WTC11 (cell line): ENCODE measurements at regions not wholly inside any gene's neighbourhood (a gene's known extent, or its start where the extent isn't known, plus 50 kb on each side); places are given as distances from the start of the nearest gene placed in this dataset.

Experiments
- ATAC-seq: fragments of 200-7000 bp; cut with Tn5 transposase; 2 replicates; pipeline ENCODE4 v1.10.0; 2021; ENCODE audit warnings: mild to moderate bottlenecking, moderate library complexity
- CTCF ChIA-PET: fragments of 300-600 bp; sonication (Branson Sonifier 250); formaldehyde crosslinking; loops from one replicate; lab custom pipeline; 2021; ENCODE audit warnings: antibody characterized with exemption; lab: Charles Lee
- POLR2A ChIA-PET: fragments of 350-600 bp; sonication (Branson Sonifier 250); formaldehyde crosslinking; loops from one replicate; lab custom pipeline; 2021; ENCODE audit warnings: antibody characterized with exemption; lab: Charles Lee
- DNase-seq: peaks from one replicate; pipeline ENCODE4 v3.0.0; 2021; ENCODE audit warnings: low spot score
- H3K27ac Mint-ChIP-seq: 2 replicates; pipeline ENCODE4 v1.8.0; 2021; ENCODE audit warnings: mixed read lengths
- H3K27me3 Mint-ChIP-seq: 2 replicates; pipeline ENCODE4 v1.8.0; 2021; ENCODE audit warnings: low read depth, mild to moderate bottlenecking, moderate library complexity, mixed read lengths
- H3K36me3 Mint-ChIP-seq: 2 replicates; pipeline ENCODE4 v1.8.0; 2021; ENCODE audit warnings: mixed read lengths
- H3K4me1 Mint-ChIP-seq: 2 replicates; pipeline ENCODE4 v1.8.0; 2022; ENCODE audit warnings: mixed read lengths
- H3K4me3 Mint-ChIP-seq: 2 replicates; pipeline ENCODE4 v1.8.0; 2021; ENCODE audit warnings: mild to moderate bottlenecking, moderate library complexity, mixed read lengths
- H3K9me3 Mint-ChIP-seq: 2 replicates; pipeline ENCODE4 v1.8.0; 2021; ENCODE audit warnings: mixed read lengths
- CBFB ChIP-seq: sonication (generic); formaldehyde crosslinking; IDR thresholded peaks from 2 replicates; pipeline ENCODE4 v1.8.1; 2022; ENCODE audit warnings: mild to moderate bottlenecking, low read depth, missing genetic modification reagents
- ELF4 ChIP-seq: sonication (generic); formaldehyde crosslinking; IDR thresholded peaks from 2 replicates; pipeline ENCODE4 v1.8.1; 2022; ENCODE audit warnings: low read depth, mild to moderate bottlenecking, moderate library complexity, missing genetic modification reagents
- EMX1 ChIP-seq: fragments of 250-450 bp; sonication (Bioruptor Pico); IDR thresholded peaks from 2 replicates; pipeline ENCODE4 v1.8.0; 2021; ENCODE audit warnings: mild to moderate bottlenecking
- FOXJ3 ChIP-seq: sonication (generic); formaldehyde crosslinking; IDR thresholded peaks from 2 replicates; pipeline ENCODE4 v1.9.0; 2021; ENCODE audit warnings: missing genetic modification reagents, mild to moderate bottlenecking, borderline replicate concordance
- ZNF138 ChIP-seq: sonication (generic); formaldehyde crosslinking; conservative IDR thresholded peaks from 2 replicates; pipeline ENCODE4 v1.8.1; 2022; ENCODE audit warnings: mild to moderate bottlenecking, moderate library complexity, missing genetic modification reagents
- ZNF263 ChIP-seq: sonication (generic); formaldehyde crosslinking; IDR thresholded peaks from 2 replicates; pipeline ENCODE4 v1.8.1; 2022; ENCODE audit warnings: low read depth, mild to moderate bottlenecking, moderate library complexity, missing genetic modification reagents
- TF ChIP-seq, protein P1 (sequence below): fragments of 200-600 bp; IDR thresholded peaks from 2 replicates; pipeline ENCODE4 v1.8.0; 2022; ENCODE audit warnings: antibody characterized with exemption
- TF ChIP-seq, protein P2 (sequence below): fragments of 250-450 bp; sonication (Bioruptor Pico); IDR thresholded peaks from 2 replicates; pipeline ENCODE4 v2.1.2; 2022; ENCODE audit warnings: mild to moderate bottlenecking, moderate library complexity
- TF ChIP-seq, protein P3 (sequence below): fragments of 250-450 bp; sonication (Bioruptor Pico); IDR thresholded peaks from 2 replicates; pipeline ENCODE4 v1.9.0; 2021; ENCODE audit warnings: mild to moderate bottlenecking, borderline replicate concordance
- TF ChIP-seq, protein P4 (sequence below): sonication (generic); formaldehyde crosslinking; IDR thresholded peaks from 2 replicates; pipeline ENCODE4 v1.8.0; 2023; ENCODE audit warnings: missing genetic modification reagents, mild to moderate bottlenecking, borderline replicate concordance
- TF ChIP-seq, protein P5 (sequence below): sonication (generic); formaldehyde crosslinking; IDR thresholded peaks from 2 replicates; pipeline ENCODE4 v1.8.0; 2022; ENCODE audit warnings: mild to moderate bottlenecking, missing genetic modification reagents
- TF ChIP-seq, protein P6 (sequence below): sonication (generic); formaldehyde crosslinking; IDR thresholded peaks from 2 replicates; pipeline ENCODE4 v1.8.0; 2022; ENCODE audit warnings: mild to moderate bottlenecking, missing genetic modification reagents
- TF ChIP-seq, protein P7 (sequence below): sonication (generic); formaldehyde crosslinking; IDR thresholded peaks from 2 replicates; pipeline ENCODE4 v1.8.1; 2022; ENCODE audit warnings: low read depth, missing genetic modification reagents, borderline replicate concordance
- TF ChIP-seq, protein P8 (sequence below): sonication (generic); formaldehyde crosslinking; IDR thresholded peaks from 2 replicates; pipeline ENCODE4 v1.8.1; 2023; ENCODE audit warnings: mild to moderate bottlenecking, missing genetic modification reagents, moderate library complexity
- TF ChIP-seq, protein P9 (sequence below): sonication (generic); formaldehyde crosslinking; IDR thresholded peaks from 2 replicates; pipeline ENCODE4 v1.8.1; 2023; ENCODE audit warnings: mild to moderate bottlenecking, missing genetic modification reagents, moderate library complexity
- TF ChIP-seq, protein P10 (sequence below): fragments of 250-450 bp; sonication (Bioruptor Pico); conservative IDR thresholded peaks from 2 replicates; pipeline ENCODE4 v1.9.0; 2021; ENCODE audit warnings: mild to moderate bottlenecking

DNA sequence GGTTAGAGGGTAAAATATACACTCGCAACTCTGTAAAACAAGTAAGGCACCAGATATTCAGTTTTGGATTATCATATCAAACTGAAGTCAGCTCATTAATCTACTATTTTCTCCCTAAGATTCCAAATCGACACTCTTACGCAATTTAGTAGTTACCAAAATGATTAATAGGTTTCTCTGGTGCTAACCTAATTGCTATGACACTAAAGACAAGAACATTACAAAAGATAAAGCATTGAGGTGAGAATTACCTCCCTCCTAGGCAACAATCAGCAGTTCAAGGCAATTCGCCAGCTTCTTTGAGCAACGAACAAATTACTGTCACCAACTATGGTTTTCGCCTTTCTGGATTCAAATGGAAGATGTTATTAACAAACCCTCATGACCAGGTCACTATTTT, 1305.0 kb downstream of the ROBO2 start (continued):
- no peak for TF ChIP-seq EMX1 (CRISPR knock-in tag)
- TF ChIP-seq ZNF138 (CRISPR knock-in tag), result no peak
- TF ChIP-seq ELF4, result no peak
- TF ChIP-seq, protein P1, sequence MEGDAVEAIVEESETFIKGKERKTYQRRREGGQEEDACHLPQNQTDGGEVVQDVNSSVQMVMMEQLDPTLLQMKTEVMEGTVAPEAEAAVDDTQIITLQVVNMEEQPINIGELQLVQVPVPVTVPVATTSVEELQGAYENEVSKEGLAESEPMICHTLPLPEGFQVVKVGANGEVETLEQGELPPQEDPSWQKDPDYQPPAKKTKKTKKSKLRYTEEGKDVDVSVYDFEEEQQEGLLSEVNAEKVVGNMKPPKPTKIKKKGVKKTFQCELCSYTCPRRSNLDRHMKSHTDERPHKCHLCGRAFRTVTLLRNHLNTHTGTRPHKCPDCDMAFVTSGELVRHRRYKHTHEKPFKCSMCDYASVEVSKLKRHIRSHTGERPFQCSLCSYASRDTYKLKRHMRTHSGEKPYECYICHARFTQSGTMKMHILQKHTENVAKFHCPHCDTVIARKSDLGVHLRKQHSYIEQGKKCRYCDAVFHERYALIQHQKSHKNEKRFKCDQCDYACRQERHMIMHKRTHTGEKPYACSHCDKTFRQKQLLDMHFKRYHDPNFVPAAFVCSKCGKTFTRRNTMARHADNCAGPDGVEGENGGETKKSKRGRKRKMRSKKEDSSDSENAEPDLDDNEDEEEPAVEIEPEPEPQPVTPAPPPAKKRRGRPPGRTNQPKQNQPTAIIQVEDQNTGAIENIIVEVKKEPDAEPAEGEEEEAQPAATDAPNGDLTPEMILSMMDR, result no peak
- TF ChIP-seq, protein P2, sequence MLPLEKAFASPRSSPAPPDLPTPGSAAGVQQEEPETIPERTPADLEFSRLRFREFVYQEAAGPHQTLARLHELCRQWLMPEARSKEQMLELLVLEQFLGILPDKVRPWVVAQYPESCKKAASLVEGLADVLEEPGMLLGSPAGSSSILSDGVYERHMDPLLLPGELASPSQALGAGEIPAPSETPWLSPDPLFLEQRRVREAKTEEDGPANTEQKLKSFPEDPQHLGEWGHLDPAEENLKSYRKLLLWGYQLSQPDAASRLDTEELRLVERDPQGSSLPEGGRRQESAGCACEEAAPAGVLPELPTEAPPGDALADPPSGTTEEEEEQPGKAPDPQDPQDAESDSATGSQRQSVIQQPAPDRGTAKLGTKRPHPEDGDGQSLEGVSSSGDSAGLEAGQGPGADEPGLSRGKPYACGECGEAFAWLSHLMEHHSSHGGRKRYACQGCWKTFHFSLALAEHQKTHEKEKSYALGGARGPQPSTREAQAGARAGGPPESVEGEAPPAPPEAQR (CRISPR knock-in tag), result no peak
- no peak for TF ChIP-seq CBFB (CRISPR knock-in tag)
- no peak for TF ChIP-seq FOXJ3 (CRISPR knock-in tag)
- TF ChIP-seq, protein P3, sequence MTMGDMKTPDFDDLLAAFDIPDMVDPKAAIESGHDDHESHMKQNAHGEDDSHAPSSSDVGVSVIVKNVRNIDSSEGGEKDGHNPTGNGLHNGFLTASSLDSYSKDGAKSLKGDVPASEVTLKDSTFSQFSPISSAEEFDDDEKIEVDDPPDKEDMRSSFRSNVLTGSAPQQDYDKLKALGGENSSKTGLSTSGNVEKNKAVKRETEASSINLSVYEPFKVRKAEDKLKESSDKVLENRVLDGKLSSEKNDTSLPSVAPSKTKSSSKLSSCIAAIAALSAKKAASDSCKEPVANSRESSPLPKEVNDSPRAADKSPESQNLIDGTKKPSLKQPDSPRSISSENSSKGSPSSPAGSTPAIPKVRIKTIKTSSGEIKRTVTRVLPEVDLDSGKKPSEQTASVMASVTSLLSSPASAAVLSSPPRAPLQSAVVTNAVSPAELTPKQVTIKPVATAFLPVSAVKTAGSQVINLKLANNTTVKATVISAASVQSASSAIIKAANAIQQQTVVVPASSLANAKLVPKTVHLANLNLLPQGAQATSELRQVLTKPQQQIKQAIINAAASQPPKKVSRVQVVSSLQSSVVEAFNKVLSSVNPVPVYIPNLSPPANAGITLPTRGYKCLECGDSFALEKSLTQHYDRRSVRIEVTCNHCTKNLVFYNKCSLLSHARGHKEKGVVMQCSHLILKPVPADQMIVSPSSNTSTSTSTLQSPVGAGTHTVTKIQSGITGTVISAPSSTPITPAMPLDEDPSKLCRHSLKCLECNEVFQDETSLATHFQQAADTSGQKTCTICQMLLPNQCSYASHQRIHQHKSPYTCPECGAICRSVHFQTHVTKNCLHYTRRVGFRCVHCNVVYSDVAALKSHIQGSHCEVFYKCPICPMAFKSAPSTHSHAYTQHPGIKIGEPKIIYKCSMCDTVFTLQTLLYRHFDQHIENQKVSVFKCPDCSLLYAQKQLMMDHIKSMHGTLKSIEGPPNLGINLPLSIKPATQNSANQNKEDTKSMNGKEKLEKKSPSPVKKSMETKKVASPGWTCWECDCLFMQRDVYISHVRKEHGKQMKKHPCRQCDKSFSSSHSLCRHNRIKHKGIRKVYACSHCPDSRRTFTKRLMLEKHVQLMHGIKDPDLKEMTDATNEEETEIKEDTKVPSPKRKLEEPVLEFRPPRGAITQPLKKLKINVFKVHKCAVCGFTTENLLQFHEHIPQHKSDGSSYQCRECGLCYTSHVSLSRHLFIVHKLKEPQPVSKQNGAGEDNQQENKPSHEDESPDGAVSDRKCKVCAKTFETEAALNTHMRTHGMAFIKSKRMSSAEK (CRISPR knock-in tag), result no peak
- TF ChIP-seq, protein P4, sequence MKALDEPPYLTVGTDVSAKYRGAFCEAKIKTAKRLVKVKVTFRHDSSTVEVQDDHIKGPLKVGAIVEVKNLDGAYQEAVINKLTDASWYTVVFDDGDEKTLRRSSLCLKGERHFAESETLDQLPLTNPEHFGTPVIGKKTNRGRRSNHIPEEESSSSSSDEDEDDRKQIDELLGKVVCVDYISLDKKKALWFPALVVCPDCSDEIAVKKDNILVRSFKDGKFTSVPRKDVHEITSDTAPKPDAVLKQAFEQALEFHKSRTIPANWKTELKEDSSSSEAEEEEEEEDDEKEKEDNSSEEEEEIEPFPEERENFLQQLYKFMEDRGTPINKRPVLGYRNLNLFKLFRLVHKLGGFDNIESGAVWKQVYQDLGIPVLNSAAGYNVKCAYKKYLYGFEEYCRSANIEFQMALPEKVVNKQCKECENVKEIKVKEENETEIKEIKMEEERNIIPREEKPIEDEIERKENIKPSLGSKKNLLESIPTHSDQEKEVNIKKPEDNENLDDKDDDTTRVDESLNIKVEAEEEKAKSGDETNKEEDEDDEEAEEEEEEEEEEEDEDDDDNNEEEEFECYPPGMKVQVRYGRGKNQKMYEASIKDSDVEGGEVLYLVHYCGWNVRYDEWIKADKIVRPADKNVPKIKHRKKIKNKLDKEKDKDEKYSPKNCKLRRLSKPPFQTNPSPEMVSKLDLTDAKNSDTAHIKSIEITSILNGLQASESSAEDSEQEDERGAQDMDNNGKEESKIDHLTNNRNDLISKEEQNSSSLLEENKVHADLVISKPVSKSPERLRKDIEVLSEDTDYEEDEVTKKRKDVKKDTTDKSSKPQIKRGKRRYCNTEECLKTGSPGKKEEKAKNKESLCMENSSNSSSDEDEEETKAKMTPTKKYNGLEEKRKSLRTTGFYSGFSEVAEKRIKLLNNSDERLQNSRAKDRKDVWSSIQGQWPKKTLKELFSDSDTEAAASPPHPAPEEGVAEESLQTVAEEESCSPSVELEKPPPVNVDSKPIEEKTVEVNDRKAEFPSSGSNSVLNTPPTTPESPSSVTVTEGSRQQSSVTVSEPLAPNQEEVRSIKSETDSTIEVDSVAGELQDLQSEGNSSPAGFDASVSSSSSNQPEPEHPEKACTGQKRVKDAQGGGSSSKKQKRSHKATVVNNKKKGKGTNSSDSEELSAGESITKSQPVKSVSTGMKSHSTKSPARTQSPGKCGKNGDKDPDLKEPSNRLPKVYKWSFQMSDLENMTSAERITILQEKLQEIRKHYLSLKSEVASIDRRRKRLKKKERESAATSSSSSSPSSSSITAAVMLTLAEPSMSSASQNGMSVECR (CRISPR knock-in tag), result no peak
- TF ChIP-seq, protein P5, sequence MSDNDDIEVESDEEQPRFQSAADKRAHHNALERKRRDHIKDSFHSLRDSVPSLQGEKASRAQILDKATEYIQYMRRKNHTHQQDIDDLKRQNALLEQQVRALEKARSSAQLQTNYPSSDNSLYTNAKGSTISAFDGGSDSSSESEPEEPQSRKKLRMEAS (CRISPR knock-in tag), result no peak
- TF ChIP-seq, protein P6, sequence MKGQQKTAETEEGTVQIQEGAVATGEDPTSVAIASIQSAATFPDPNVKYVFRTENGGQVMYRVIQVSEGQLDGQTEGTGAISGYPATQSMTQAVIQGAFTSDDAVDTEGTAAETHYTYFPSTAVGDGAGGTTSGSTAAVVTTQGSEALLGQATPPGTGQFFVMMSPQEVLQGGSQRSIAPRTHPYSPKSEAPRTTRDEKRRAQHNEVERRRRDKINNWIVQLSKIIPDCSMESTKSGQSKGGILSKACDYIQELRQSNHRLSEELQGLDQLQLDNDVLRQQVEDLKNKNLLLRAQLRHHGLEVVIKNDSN (CRISPR knock-in tag), result no peak

DNA sequence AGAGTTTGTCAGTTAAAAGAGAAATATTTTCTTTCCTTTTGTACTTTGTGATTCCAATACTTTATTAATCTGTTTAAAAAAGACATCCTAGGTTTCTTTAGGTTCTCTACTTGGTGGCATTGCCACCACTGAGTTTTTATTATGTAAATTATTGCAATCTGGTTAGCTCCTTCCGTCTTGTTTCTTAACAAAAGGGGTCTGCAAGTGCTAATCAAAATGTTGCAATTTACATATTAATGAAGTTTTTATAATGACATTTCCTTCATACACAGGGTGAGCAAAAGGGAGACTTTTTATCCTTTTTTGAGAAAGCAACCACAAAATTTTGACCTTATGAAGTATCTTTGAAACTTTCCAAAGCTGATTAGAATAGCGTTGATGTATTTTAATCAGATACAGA, 1307.3 kb downstream of the ROBO2 start:
- POLR2A ChIA-PET, result no interaction called here
- Mint-ChIP-seq H3K4me3 (peak overlapping the region; percentile 46), H3K27ac (peak overlapping the region; percentile 74), H3K4me1 (peaks cover 81% of the 10 kb centered on the region), H3K27me3 (no peaks in the 10 kb centered on the region; the same call in 1 of the 2 replicates), H3K9me3 (peaks cover 6% of the 10 kb centered on the region), H3K36me3 (no peaks in the 10 kb centered on the region)
- ATAC-seq, result no peak
- CTCF ChIA-PET, result no interaction called here
- DNase-seq, result no peak
- no peak for TF ChIP-seq ZNF263 (CRISPR knock-in tag)
- TF ChIP-seq, protein P7, sequence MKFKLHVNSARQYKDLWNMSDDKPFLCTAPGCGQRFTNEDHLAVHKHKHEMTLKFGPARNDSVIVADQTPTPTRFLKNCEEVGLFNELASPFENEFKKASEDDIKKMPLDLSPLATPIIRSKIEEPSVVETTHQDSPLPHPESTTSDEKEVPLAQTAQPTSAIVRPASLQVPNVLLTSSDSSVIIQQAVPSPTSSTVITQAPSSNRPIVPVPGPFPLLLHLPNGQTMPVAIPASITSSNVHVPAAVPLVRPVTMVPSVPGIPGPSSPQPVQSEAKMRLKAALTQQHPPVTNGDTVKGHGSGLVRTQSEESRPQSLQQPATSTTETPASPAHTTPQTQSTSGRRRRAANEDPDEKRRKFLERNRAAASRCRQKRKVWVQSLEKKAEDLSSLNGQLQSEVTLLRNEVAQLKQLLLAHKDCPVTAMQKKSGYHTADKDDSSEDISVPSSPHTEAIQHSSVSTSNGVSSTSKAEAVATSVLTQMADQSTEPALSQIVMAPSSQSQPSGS (CRISPR knock-in tag), result no peak
- TF ChIP-seq, protein P8, sequence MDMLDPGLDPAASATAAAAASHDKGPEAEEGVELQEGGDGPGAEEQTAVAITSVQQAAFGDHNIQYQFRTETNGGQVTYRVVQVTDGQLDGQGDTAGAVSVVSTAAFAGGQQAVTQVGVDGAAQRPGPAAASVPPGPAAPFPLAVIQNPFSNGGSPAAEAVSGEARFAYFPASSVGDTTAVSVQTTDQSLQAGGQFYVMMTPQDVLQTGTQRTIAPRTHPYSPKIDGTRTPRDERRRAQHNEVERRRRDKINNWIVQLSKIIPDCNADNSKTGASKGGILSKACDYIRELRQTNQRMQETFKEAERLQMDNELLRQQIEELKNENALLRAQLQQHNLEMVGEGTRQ (CRISPR knock-in tag), result no peak
- TF ChIP-seq, protein P9, sequence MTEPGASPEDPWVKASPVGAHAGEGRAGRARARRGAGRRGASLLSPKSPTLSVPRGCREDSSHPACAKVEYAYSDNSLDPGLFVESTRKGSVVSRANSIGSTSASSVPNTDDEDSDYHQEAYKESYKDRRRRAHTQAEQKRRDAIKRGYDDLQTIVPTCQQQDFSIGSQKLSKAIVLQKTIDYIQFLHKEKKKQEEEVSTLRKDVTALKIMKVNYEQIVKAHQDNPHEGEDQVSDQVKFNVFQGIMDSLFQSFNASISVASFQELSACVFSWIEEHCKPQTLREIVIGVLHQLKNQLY (CRISPR knock-in tag), result no peak
- TF ChIP-seq, protein P10, sequence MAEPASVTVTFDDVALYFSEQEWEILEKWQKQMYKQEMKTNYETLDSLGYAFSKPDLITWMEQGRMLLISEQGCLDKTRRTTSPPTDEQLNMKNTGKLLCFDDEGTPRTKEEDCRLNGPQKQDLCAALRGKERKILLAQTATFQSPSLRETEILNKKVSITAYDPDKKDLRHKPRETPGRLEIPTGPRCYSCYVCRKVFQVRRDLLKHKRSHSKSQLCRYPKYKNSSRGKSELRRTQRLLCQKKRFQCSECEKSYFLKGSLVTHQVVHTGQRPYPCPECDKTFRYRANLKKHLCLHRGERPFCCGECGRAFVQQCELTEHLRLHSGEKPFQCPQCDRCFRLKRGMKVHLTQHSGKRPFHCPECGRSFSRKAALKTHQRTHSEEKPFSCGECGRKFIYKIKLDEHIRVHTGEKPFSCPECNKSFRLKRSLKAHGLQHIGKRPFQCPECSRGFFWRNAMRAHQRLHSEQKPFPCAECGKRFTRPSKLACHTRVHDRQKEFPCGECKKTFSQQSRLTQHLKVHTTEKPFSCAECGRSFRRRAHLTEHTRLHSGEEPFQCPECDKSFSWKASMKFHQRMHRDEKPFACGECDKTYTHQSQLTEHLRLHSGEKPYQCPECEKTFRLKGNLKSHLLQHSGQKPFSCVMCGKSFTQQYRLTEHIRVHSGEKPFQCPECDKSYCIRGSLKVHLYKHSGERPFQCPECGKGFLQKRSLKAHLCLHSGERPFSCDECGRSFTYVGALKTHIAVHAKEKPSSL (CRISPR knock-in tag), result no peak
